Activated CD4-positive, alpha-beta T cell treated with anti-CD3 and anti-CD28 coated beads, Interleukin-2, amount 10 ng/mL, durations not matched to agents 7 days and 5 days (primary cell): ENCODE measurements at regions not wholly inside any gene's neighbourhood (a gene's known extent, or its start where the extent isn't known, plus 50 kb on each side); places are given as distances from the start of the nearest gene placed in this dataset.

Experiments
- CTCF ChIA-PET: fragments of 350-600 bp; sonication (Branson Sonifier 250); formaldehyde crosslinking; loops from one replicate; lab custom pipeline; 2021; ENCODE audit warnings: antibody characterized with exemption; lab: Charles Lee
- POLR2A ChIA-PET: fragments of 350-600 bp; sonication (Branson Sonifier 250); formaldehyde crosslinking; loops from one replicate; lab custom pipeline; 2021; ENCODE audit warnings: antibody characterized with exemption; lab: Charles Lee
- DNase-seq: peaks from one replicate; pipeline ENCODE4 v3.0.0-alpha.2; 2020
- H3K27ac Mint-ChIP-seq: one replicate; pipeline ENCODE4 v1.8.0; 2021; ENCODE audit warnings: mild to moderate bottlenecking, moderate library complexity, mixed read lengths
- H3K27me3 Mint-ChIP-seq: one replicate; pipeline ENCODE4 v1.8.0; 2021; ENCODE audit warnings: mixed read lengths
- H3K36me3 Mint-ChIP-seq: one replicate; pipeline ENCODE4 v1.8.0; 2021; ENCODE audit warnings: low read depth, mixed read lengths
- H3K4me1 Mint-ChIP-seq: one replicate; pipeline ENCODE4 v1.8.0; 2021; ENCODE audit warnings: mixed read lengths
- H3K4me3 Mint-ChIP-seq: one replicate; pipeline ENCODE4 v1.8.0; 2021; ENCODE audit warnings: mild to moderate bottlenecking, moderate library complexity, mixed read lengths
- H3K9me3 Mint-ChIP-seq: one replicate; pipeline ENCODE4 v1.8.0; 2021; ENCODE audit warnings: mixed read lengths

DNA sequence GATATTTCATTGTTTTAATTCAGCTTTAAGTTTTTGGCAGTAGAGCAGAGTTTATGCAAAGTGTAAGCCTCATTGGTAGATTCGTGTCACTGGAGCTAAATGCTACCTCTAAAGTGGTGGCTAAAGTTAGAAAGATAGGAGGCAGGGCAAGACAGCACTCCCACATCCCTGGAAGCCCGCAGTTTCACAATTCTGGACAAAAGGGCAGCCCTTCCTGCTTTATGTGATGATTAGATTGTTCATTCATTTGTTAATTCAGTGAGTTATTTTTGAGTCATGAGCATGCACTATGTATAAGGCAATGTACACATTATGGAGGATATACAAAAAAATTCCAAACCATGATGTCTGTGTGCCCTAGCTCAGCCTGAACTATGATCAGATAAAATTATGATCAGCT is 52.1 kb upstream of the EIF3M start:
- Mint-ChIP-seq H3K27me3 (no peaks in the 10 kb centered on the region), H3K4me3 (no peak overlapping the region), H3K9me3 (no peaks in the 10 kb centered on the region), H3K36me3 (no peaks in the 10 kb centered on the region), H3K27ac (no peak overlapping the region), H3K4me1 (no peaks in the 10 kb centered on the region)
- ChIA-PET POLR2A (no interaction called here), CTCF (no interaction called here)
- no peak for DNase-seq

DNA sequence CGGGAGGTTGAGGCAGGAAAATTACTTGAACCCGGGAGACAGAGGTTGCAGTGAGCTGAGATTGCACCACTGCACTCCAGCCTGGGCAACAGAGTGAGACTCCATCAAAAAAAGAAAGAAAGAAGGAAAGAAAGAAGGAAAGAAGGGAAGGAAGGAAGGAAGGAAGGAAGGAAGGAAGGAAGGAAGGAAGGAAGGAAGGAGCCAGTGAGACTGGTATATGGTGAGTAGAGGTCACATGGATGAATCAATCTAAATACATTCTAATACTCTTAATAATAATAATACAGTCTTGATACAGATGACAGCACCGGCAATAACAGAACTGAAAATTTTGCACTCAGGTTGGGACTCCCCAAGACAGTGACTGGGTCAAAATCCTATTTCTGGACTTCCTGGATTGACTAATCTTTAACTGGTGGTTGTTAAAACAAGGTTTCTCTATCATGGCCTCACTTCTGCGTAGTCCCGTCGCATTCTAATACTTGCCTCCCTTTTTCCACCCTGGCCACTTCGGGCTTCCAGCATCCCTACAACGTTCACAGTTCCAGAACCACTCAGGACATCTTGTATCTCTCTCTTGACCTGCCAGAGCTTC is 53.5 kb upstream of the EIF3M start:
- Mint-ChIP-seq H3K27ac (no peak overlapping the region), H3K36me3 (no peaks in the 10 kb centered on the region), H3K9me3 (no peaks in the 10 kb centered on the region), H3K27me3 (no peaks in the 10 kb centered on the region), H3K4me1 (no peaks in the 10 kb centered on the region), H3K4me3 (no peak overlapping the region)
- no peak for DNase-seq
- ChIA-PET POLR2A (no interaction called here), CTCF (no interaction called here)

DNA sequence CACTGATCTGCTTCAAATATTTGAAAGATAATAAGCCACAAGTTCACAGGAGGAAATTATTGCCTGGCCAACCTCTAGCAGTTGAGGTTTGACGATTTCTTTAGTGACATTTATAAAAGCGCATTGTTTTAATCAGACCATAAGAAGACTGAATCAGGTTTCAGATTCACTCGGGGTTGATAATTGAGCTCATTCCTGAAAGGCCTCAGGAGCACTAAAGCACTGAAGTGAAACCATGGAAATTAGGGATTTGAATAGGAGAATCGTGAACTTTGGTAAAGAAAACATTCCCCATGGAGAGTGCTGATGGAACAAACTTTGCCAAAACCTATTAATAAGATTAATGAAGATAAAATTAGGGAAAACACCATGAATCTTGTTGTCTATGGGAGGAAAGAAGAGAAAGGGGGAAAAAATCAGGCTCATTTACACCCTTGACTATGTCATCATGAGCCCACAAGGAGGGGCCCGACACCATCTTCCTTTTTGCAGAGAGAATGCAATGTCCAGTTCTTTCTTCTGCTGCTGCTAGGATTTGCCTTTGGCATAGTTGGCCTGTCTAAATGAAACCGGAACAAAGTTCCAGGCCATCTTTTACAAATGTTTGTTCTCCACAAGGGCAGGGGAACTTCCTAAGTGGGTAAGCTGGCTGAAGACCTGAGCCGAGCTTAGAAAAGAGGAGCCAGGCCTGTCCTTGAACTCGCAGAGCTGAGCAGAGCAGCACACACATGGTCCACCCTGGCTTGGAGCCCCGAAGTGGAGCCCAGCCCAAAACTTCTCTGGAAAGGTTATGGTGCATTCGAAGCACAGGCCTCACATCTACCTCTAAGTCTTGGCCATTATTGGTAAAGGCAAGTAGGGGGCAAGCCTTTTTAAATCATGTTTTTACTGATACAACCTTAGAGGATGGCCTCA is 56.1 kb upstream of the EIF3M start:
- H3K27me3 Mint-ChIP-seq: no peaks in the 10 kb centered on the region
- POLR2A ChIA-PET: no interaction called here
- H3K4me1 Mint-ChIP-seq: no peaks in the 10 kb centered on the region
- H3K27ac Mint-ChIP-seq: no peak overlapping the region
- H3K9me3 Mint-ChIP-seq: no peaks in the 10 kb centered on the region
- no peak overlapping the region for H3K4me3 Mint-ChIP-seq
- DNase-seq: no peak
- CTCF ChIA-PET: no interaction called here
- H3K36me3 Mint-ChIP-seq: no peaks in the 10 kb centered on the region

DNA sequence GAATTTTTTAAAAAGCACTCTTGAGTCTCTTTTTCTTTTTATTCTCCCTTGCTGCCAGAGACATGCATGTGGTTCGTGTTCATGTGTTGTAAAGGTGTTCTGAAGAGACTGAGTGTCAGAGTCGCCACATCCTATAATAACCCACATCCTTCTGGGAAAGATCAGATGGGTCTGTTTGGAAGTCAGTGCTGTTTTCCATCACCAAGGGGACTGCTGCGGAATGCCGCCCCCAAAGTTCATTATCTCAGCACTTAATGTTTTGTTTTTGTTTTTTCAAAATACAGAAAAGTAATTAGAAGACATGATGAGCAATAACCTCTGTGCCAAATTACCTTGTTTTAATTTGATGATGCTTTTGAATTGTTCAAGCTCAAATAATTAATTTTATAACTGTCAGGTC is 56.9 kb upstream of the EIF3M start:
- no peaks in the 10 kb centered on the region for H3K36me3 Mint-ChIP-seq
- H3K27me3 Mint-ChIP-seq: no peaks in the 10 kb centered on the region
- no peak overlapping the region for H3K27ac Mint-ChIP-seq
- H3K9me3 Mint-ChIP-seq: no peaks in the 10 kb centered on the region
- no peak for DNase-seq
- CTCF ChIA-PET: no interaction called here
- no peak overlapping the region for H3K4me3 Mint-ChIP-seq
- H3K4me1 Mint-ChIP-seq: no peaks in the 10 kb centered on the region
- POLR2A ChIA-PET: no interaction called here

DNA sequence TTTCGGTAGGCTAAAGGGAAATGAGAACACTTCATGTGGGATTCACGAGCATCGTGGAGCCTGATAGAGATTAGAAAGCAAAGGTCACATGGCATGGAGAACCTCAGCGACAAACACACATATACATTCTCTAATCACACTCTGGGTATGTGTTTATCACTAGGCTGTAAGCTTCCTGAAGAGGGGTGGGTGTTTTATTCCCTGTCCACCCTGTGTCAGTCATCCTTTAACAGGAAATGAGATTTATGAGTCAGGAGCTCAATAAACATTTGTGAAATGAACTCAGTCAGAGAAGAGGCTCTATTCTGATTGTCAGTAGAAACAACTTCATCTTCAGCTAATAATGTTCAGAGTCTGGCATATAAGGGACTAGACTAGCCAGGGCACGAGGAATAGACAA is 71.7 kb upstream of the EIF3M start:
- H3K4me1 Mint-ChIP-seq: no peaks in the 10 kb centered on the region
- no peak overlapping the region for H3K27ac Mint-ChIP-seq
- H3K36me3 Mint-ChIP-seq: no peaks in the 10 kb centered on the region
- peaks cover 8% of the 10 kb centered on the region for H3K27me3 Mint-ChIP-seq
- POLR2A ChIA-PET: no interaction called here
- DNase-seq: no peak
- H3K9me3 Mint-ChIP-seq: no peaks in the 10 kb centered on the region
- no peak overlapping the region for H3K4me3 Mint-ChIP-seq
- CTCF ChIA-PET: no interaction called here

DNA sequence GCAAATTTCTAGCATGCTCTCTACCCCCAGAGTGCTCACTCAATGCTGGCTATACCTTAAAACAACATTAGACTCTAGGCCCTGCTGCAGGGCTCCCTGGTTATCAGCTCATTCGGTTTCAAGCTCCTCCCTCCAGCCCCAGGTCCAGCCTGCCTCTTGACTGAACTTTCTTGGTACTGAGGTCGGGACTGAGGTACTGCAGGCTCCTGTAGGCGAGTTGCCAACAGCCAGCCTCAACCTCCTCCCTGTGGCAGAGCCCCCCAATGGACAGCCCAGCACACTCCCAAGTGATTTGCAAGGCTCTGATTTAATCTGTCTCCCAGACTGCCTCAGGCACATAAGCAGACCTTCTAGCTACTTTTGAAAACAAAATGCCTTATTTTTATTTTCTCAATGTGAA is 73.6 kb upstream of the EIF3M start:
- no peaks in the 10 kb centered on the region for H3K4me1 Mint-ChIP-seq
- CTCF ChIA-PET: interaction anchor here (0.6 to 1.4 kb wide), 3 partner anchors 16 to 75 kb away, joined by 3 read pairs; no protein-coding TSS in a partner anchor
- POLR2A ChIA-PET: no interaction called here
- no peak overlapping the region for H3K4me3 Mint-ChIP-seq
- no peaks in the 10 kb centered on the region for H3K9me3 Mint-ChIP-seq
- H3K27ac Mint-ChIP-seq: no peak overlapping the region
- peaks cover 8% of the 10 kb centered on the region for H3K27me3 Mint-ChIP-seq
- no peak for DNase-seq
- no peaks in the 10 kb centered on the region for H3K36me3 Mint-ChIP-seq

DNA sequence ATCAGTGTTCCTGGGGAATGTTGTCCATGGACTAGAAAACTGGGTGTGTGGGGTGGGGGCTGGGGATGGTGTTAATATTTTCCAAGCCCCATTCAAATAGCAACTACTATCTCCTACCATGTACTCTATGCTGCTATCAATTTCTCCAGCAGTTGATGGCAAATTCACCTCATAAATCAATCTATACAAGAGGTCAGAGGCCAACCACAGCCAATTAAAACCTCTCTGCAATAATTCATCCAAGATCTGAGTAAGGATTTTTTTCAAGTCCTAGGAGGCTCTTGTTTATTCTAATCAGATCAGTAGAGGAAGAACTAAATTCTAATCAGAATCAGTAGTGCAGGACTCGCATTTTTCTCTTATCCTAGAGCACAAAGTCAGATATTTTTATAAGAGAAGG is 73.4 kb upstream of the WT1 start:
- Mint-ChIP-seq H3K9me3 (no peaks in the 10 kb centered on the region), H3K27me3 (peaks cover 8% of the 10 kb centered on the region)
- CTCF ChIA-PET: interaction anchor here (1.4 kb wide), 1 partner anchor 15 kb away, joined by 3 read pairs; no protein-coding TSS in a partner anchor

DNA sequence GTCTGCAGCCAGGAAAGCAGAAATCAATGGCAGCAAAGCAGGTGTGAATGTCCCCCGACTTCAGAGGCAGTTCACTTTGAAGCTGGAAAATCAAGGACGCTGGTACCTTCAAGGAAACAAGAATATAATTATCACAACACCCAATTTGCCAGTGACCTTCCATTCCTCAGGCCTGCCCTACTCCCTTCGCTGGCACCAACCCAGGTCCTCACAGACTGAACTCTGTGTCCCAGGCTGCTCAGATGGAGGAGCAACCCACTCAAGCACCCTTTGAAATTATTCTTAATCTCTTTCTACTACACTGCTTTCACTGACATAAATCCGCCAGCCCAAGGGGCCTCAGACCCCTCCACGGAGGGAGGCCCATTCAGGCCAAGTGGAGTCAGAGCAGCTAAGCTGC is 64.7 kb upstream of the WT1 start:
- Mint-ChIP-seq H3K4me1 (no peaks in the 10 kb centered on the region), H3K36me3 (no peaks in the 10 kb centered on the region), H3K9me3 (no peaks in the 10 kb centered on the region), H3K27me3 (no peaks in the 10 kb centered on the region), H3K27ac (no peak overlapping the region), H3K4me3 (no peak overlapping the region)
- POLR2A ChIA-PET: no interaction called here
- CTCF ChIA-PET: no interaction called here
- no peak for DNase-seq

More for the DNA sequence above, 73.4 kb upstream of the WT1 start:
- no peaks in the 10 kb centered on the region for H3K4me1 Mint-ChIP-seq
- DNase-seq: no peak
- no peak overlapping the region for H3K4me3 Mint-ChIP-seq
- no peak overlapping the region for H3K27ac Mint-ChIP-seq
- POLR2A ChIA-PET: no interaction called here
- no peaks in the 10 kb centered on the region for H3K36me3 Mint-ChIP-seq

DNA sequence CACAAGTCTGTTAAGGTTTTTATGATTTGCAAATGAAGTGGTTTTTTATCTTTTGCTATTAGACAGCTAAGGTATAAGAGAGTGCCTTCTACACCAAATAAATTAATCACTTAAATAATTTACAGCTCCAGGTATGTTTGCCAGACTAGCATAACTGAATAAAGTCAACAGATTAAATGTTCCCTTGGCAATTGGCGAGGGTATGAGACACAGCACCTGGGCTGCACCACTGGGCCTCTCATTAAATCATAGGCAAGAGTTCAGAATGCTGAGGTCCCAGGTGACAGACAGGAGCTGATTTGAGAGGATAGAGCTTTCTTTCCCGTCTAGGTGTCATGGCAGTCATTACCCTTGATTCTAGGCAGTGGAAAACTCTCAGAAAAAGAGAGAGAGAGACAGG is 62.6 kb upstream of the WT1 start:
- Mint-ChIP-seq H3K4me3 (no peak overlapping the region), H3K27ac (no peak overlapping the region), H3K27me3 (no peaks in the 10 kb centered on the region), H3K4me1 (no peaks in the 10 kb centered on the region), H3K9me3 (no peaks in the 10 kb centered on the region), H3K36me3 (no peaks in the 10 kb centered on the region)
- POLR2A ChIA-PET: no interaction called here
- no peak for DNase-seq
- CTCF ChIA-PET: interaction anchor here (1.5 kb wide), 1 partner anchor 18 kb away, joined by 3 read pairs; no protein-coding TSS in a partner anchor

DNA sequence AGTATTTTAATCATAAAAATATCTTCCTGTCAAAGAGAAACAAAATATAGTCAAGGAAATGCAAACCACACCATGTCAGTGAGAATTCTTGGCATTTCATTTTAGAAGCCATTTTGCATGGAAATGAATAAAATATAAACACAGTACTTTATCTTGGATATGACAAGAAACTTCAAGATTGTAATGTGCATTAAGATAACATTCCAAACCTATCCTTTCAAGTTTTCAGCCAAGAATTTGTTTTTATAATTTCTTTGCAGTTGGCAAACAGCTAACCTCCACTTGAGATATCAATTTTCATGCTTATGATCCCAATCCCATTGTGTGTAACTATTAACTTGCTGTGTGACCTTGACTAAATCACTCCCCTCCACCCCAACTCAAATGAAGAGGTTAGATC is 59.3 kb upstream of the WT1 start:
- CTCF ChIA-PET: interaction anchor here (1.1 kb wide), 1 partner anchor 15 kb away, joined by 3 read pairs; no protein-coding TSS in a partner anchor
- H3K4me1 Mint-ChIP-seq: no peaks in the 10 kb centered on the region
- POLR2A ChIA-PET: no interaction called here
- no peaks in the 10 kb centered on the region for H3K36me3 Mint-ChIP-seq
- H3K4me3 Mint-ChIP-seq: no peak overlapping the region
- H3K27ac Mint-ChIP-seq: no peak overlapping the region
- no peak for DNase-seq
- peaks cover 2% of the 10 kb centered on the region for H3K27me3 Mint-ChIP-seq
- H3K9me3 Mint-ChIP-seq: no peaks in the 10 kb centered on the region

DNA sequence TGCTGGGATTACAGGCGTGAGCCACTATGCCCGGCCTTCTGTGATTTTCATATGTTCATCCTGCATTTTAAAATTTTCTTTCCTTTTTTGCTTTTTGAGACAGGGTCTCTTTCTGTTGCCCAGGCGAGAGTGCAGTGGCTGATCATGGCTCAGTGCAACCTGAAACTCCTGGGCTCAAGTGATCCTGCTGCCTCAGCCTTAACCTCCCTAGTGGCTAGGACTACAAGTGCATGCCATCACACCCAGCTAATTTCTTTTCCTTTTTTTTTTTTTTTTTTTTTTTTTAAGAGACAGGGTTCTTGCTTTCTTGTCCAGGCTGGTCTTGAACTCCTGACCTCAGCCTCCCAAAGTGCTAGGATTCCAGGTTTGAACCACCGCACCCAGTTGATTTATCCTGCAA is 54.1 kb upstream of the WT1 start:
- DNase-seq: no peak
- Mint-ChIP-seq H3K4me1 (no peaks in the 10 kb centered on the region), H3K27ac (no peak overlapping the region), H3K9me3 (no peaks in the 10 kb centered on the region), H3K27me3 (peaks cover 2% of the 10 kb centered on the region), H3K4me3 (no peak overlapping the region), H3K36me3 (no peaks in the 10 kb centered on the region)
- POLR2A ChIA-PET: no interaction called here
- CTCF ChIA-PET: no interaction called here

DNA sequence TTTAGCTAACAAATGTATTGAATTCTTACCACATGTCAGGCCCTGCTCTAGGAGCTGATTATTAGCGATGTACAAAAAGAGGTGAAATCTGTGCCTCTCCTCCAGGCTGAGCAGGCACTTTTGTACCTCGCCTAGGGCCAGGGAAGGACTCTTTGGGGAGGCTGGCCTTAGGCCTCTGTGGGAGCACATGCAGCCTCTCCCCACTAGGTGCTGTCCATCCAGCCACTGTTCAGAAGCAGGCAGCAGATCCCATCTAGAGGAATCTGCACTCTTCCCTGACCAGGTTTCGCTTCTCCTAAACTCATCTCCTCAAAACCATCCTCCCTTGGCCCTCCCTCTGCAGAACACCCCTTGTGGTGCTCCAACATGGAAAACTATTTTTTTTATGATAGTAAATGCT is 51.9 kb upstream of the WT1 start:
- CTCF ChIA-PET: interaction anchor here (0.6 to 0.7 kb wide), 2 partner anchors 9 to 13 kb away, joined by 3 read pairs; no protein-coding TSS in a partner anchor
- H3K9me3 Mint-ChIP-seq: no peaks in the 10 kb centered on the region

DNA sequence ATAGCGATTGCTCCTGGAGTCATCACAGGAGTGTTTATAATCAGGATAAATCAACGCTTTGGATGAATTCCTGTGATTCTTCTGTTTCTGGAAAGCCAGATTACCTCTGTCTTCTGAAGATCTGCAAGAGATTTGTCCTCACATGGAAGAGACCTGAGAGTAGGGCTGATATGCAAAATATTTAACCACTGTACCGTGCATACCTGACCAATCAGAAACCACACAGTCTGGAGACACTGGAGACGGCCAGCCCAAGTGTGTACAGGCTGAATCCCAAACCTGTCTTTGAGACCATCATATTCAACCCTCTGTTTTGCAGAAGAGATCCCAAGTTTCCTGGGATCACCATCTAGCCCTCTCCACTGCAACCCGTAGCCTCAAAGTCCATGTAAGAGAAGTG is 50.4 kb upstream of the WT1 start:
- no peaks in the 10 kb centered on the region for H3K27me3 Mint-ChIP-seq
- no peak overlapping the region for H3K4me3 Mint-ChIP-seq
- no peak for DNase-seq
- no peak overlapping the region for H3K27ac Mint-ChIP-seq
- ChIA-PET POLR2A (interaction anchor here (0.5 kb wide), 1 partner anchor 18 kb away, joined by 3 read pairs; no protein-coding TSS in a partner anchor), CTCF (no interaction called here)
- H3K36me3 Mint-ChIP-seq: no peaks in the 10 kb centered on the region
- H3K4me1 Mint-ChIP-seq: no peaks in the 10 kb centered on the region
- no peaks in the 10 kb centered on the region for H3K9me3 Mint-ChIP-seq

More for the DNA sequence above, 51.9 kb upstream of the WT1 start:
- Mint-ChIP-seq H3K36me3 (no peaks in the 10 kb centered on the region), H3K4me1 (no peaks in the 10 kb centered on the region), H3K27me3 (peaks cover 2% of the 10 kb centered on the region), H3K4me3 (no peak overlapping the region), H3K27ac (no peak overlapping the region)
- POLR2A ChIA-PET: no interaction called here
- no peak for DNase-seq
